ENCODE measurements at regions not wholly inside any gene's neighbourhood (a gene's known extent, or its start where the extent isn't known, plus 50 kb on each side); places are given as distances from the start of the nearest gene placed in this dataset.

GRCh38 chr10:16360425-16360824 lies 76.4 kb upstream of the PTER start:
- no peak for TF ChIP-seq BCLAF1 (IDR thresholded peaks at IDR 0.05; ENCODE audit: borderline replicate concordance in 1 of 2, control insufficient read depth in 1 of 2, low read depth in 2 of 2, low read length in 1 of 2)
- no peak for TF ChIP-seq DNMT1 (IDR thresholded peaks at IDR 0.05)
- Histone ChIP-seq H3K9me1 (ENCODE audit: control insufficient read depth, insufficient read depth, low read length) (no peaks in the 10 kb centered on the region), H3K27me3 (ENCODE audit: control insufficient read depth in 2 of 2, insufficient read depth in 2 of 2, low read length in 2 of 2) (peaks cover 0 to 7% of the 10 kb centered on the region in 2 experiments; a peak in 3 of 5 replicates), H3K4me1 (replicated peaks in 1 of 2; ENCODE audit: control insufficient read depth in 2 of 2, insufficient read depth in 2 of 2, low read length in 2 of 2) (no peaks in the 10 kb centered on the region), H3K27ac (ENCODE audit: extremely low read depth, low read depth, low read length) (no peak overlapping the region), H3K79me2 (ENCODE audit: control insufficient read depth, insufficient read depth, low read length) (no peaks in the 10 kb centered on the region), H3K9me3 (replicated peaks; ENCODE audit: control insufficient read depth, insufficient read depth, low read depth, low read length) (no peaks in the 10 kb centered on the region), H2AFZ (ENCODE audit: low read depth, low read length) (no peak overlapping the region), H3K36me3 (ENCODE audit: control insufficient read depth, insufficient read depth, low read length) (no peaks in the 10 kb centered on the region), H4K20me1 (replicated peaks; ENCODE audit: control insufficient read depth, insufficient read depth, low read length) (no peaks in the 10 kb centered on the region), H3K4me2 (ENCODE audit: insufficient read depth, low read length) (no peak overlapping the region), H3K4me3 (no peak overlapping the region), H3K9ac (ENCODE audit: insufficient read depth in 1 of 2, low read depth in 2 of 2, low read length in 2 of 2) (no peak overlapping the region)
- CTCF ChIA-PET (ENCODE audit: low intra/inter-chr PET ratio): no interaction called here
- no TSS peak for BruUV-seq (replicated peaks)
- in situ Hi-C loops (cut with MboI) (no loop called here), intact Hi-C loops (cut with micrococcal nuclease) (no loop called here)
- DNase-seq (ENCODE audit: extremely low read depth in 1 of 4, low spot score in 3 of 4) (no peak), FAIRE-seq (no peak), ATAC-seq (no peak)
- POLR2A ChIA-PET: no interaction called here

GRCh38 chr10:16361086-16361485 lies 75.7 kb upstream of the PTER start:
- BruUV-seq (replicated peaks): no TSS peak
- no peaks in the 10 kb centered on the region for H4K20me1 ChIP-seq (replicated peaks; ENCODE audit: control insufficient read depth, insufficient read depth, low read length)
- no peaks in the 10 kb centered on the region for H3K4me1 ChIP-seq (replicated peaks in 1 of 2; ENCODE audit: control insufficient read depth in 2 of 2, insufficient read depth in 2 of 2, low read length in 2 of 2)
- ChIA-PET CTCF (ENCODE audit: low intra/inter-chr PET ratio) (no interaction called here), POLR2A (no interaction called here)
- H3K9ac ChIP-seq (ENCODE audit: insufficient read depth in 1 of 2, low read depth in 2 of 2, low read length in 2 of 2): no peak overlapping the region
- H3K9me1 ChIP-seq (ENCODE audit: control insufficient read depth, insufficient read depth, low read length): no peaks in the 10 kb centered on the region
- H3K9me3 ChIP-seq (replicated peaks; ENCODE audit: control insufficient read depth, insufficient read depth, low read depth, low read length): no peaks in the 10 kb centered on the region
- in situ Hi-C loops (cut with MboI): no loop called here
- H3K36me3 ChIP-seq (ENCODE audit: control insufficient read depth, insufficient read depth, low read length): no peaks in the 10 kb centered on the region
- intact Hi-C loops (cut with micrococcal nuclease): no loop called here
- peaks cover 0 to 7% of the 10 kb centered on the region in 2 experiments; a peak in 2 of 5 replicates for H3K27me3 ChIP-seq (ENCODE audit: control insufficient read depth in 2 of 2, insufficient read depth in 2 of 2, low read length in 2 of 2)
- no peak overlapping the region for H3K4me3 ChIP-seq
- FAIRE-seq (no peak), DNase-seq (ENCODE audit: extremely low read depth in 1 of 4, low spot score in 3 of 4) (no peak), ATAC-seq (no peak)
- 10% methylated on average over 3 of the region's 3 CpGs for WGBS (ENCODE audit: insufficient coverage, low coverage, missing lambda C conversion rate)
- H3K79me2 ChIP-seq (ENCODE audit: control insufficient read depth, insufficient read depth, low read length): no peaks in the 10 kb centered on the region
- no peak overlapping the region for H3K4me2 ChIP-seq (ENCODE audit: insufficient read depth, low read length)
- H2AFZ ChIP-seq (ENCODE audit: low read depth, low read length): no peak overlapping the region
- no peak for TF ChIP-seq MYC (IDR thresholded peaks at IDR 0.05; ENCODE audit: low read depth, low read length)
- no peak for TF ChIP-seq MYC (CRISPR knock-in tag; IDR thresholded peaks at IDR 0.05; ENCODE audit: borderline replicate concordance, low read depth)
- TF ChIP-seq SMARCB1 (IDR thresholded peaks at IDR 0.05; ENCODE audit: insufficient read length, low read depth): no peak
- TF ChIP-seq CAMTA2 (CRISPR knock-in tag; conservative IDR thresholded peaks at IDR 0.05): no peak
- H3K27ac ChIP-seq (ENCODE audit: extremely low read depth, low read depth, low read length): no peak overlapping the region
